DND-41 (cell line): ENCODE measurements at regions not wholly inside any gene's neighbourhood (a gene's known extent, or its start where the extent isn't known, plus 50 kb on each side); places are given as distances from the start of the nearest gene placed in this dataset.

Experiments used
- ATAC-seq: fragments of 200-7000 bp; cut with Tn5 transposase; 3 replicates; pipeline ENCODE4 v1.9.1; 2021; ENCODE audit warnings: low read depth; ENCODE audit not compliant: insufficient read depth
- DNase-seq: peaks from one replicate; pipeline ENCODE4 v3.0.0-alpha.2; 2020
- H2AFZ ChIP-seq: 2 replicates; pipeline ENCODE4 v1.6.0; 2012; ENCODE audit warnings: low read depth, low read length
- H3K27ac ChIP-seq: 2 replicates; pipeline ENCODE4 v1.5.1; 2012; ENCODE audit warnings: low read length, inconsistent platforms
- H3K27me3 ChIP-seq: fragments of 200-600 bp; sonication (generic); 2 replicates; pipeline ENCODE4 v1.6.0; 2012; ENCODE audit warnings: low read length, mild to moderate bottlenecking, inconsistent platforms; ENCODE audit not compliant: insufficient read depth, poor library complexity
- H3K36me3 ChIP-seq: 2 replicates; pipeline ENCODE4 v1.5.1; 2012; ENCODE audit warnings: low read length, inconsistent platforms; ENCODE audit not compliant: insufficient read depth
- H3K4me1 ChIP-seq: 2 replicates; pipeline ENCODE4 v1.5.1; 2012; ENCODE audit warnings: mild to moderate bottlenecking, low read length; ENCODE audit not compliant: insufficient read depth
- H3K4me2 ChIP-seq: 2 replicates; pipeline ENCODE4 v1.6.0; 2012; ENCODE audit warnings: mild to moderate bottlenecking, moderate library complexity, low read length, inconsistent platforms; ENCODE audit not compliant: insufficient read depth
- H3K4me3 ChIP-seq, 2 experiments: fragments of 200-600 bp in 1 of 2; shearing (Covaris generic) in 1 of 2; 2 replicates each; pipeline ENCODE4 v1.5.1; 2012 to 2016; ENCODE audit warnings: inconsistent platforms in 2 of 2, low read length in 2 of 2, mild to moderate bottlenecking in 2 of 2, low read depth in 1 of 2, moderate library complexity in 1 of 2
- H3K79me2 ChIP-seq: 2 replicates; pipeline ENCODE4 v1.6.0; 2012; ENCODE audit warnings: low read length, inconsistent platforms; ENCODE audit not compliant: insufficient read depth
- H3K9ac ChIP-seq: 2 replicates; pipeline ENCODE4 v1.6.0; 2012; ENCODE audit warnings: low read depth, mild to moderate bottlenecking, inconsistent platforms, low read length, moderate library complexity
- H3K9me3 ChIP-seq: 2 replicates; pipeline ENCODE4 v1.5.1; 2012; ENCODE audit warnings: low read length, moderate library complexity, mild to moderate bottlenecking, inconsistent platforms; ENCODE audit not compliant: insufficient read depth, severe bottlenecking
- H4K20me1 ChIP-seq: 2 replicates; pipeline ENCODE4 v1.6.0; 2012; ENCODE audit warnings: low read length; ENCODE audit not compliant: insufficient read depth
- CTCF ChIP-seq: IDR thresholded peaks from 2 replicates; pipeline ENCODE4 v1.5.1; 2012; ENCODE audit warnings: borderline replicate concordance, low read length, moderate library complexity, mild to moderate bottlenecking; ENCODE audit not compliant: poor library complexity, severe bottlenecking; ENCODE audit errors: extremely low read depth
- EZH2 ChIP-seq: IDR thresholded peaks from 3 replicates; pipeline ENCODE4 v1.6.1; 2012; ENCODE audit warnings: borderline replicate concordance, low read depth, mild to moderate bottlenecking, moderate library complexity, low read length, inconsistent platforms; ENCODE audit not compliant: severe bottlenecking

DNA sequence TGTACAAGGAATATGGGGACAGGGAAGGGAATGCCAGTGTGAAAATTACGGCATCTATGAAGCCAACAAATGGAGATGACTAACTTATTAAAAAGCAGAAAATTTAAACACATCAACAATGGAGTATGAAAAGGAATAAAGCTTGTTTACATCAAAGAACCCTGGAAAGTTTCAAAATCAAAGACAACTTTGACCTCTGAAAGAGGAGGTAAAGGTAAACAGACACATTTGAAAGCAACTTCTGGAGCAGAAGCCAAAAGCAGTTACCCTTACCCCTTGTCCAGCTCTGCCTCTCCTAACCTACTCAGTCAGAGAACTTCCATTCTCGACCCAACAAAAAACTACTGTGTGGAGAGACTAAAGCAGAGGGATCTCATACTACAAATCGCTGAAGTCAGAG is 184.3 kb downstream of the DUSP6 start:
- Histone ChIP-seq H4K20me1 (no peaks in the 10 kb centered on the region), H3K4me1 (peaks cover 27% of the 10 kb centered on the region), H3K27me3 (no peaks in the 10 kb centered on the region), H3K79me2 (no peaks in the 10 kb centered on the region), H3K4me3 (no peak overlapping the region), H3K9ac (no peak overlapping the region), H3K9me3 (no peaks in the 10 kb centered on the region), H3K27ac (no peak overlapping the region), H2AFZ (no peak overlapping the region), H3K4me2 (no peak overlapping the region), H3K36me3 (no peaks in the 10 kb centered on the region)
- no peak for DNase-seq
- TF ChIP-seq EZH2 (no peak), CTCF (no peak)
- ATAC-seq, result no peak

- no peaks in the 10 kb centered on the region for H3K9me3 ChIP-seq
- H3K27ac ChIP-seq, result peak overlapping the region; percentile 42
- peaks cover 42% of the 10 kb centered on the region for H3K4me1 ChIP-seq
- no peaks in the 10 kb centered on the region for H3K27me3 ChIP-seq
- no peak for ATAC-seq
- H2AFZ ChIP-seq, result peak overlapping the region; percentile 64; the same call in 1 of the 2 replicates
- no peaks in the 10 kb centered on the region for H4K20me1 ChIP-seq
- H3K4me2 ChIP-seq, result no peak overlapping the region
- H3K4me3 ChIP-seq, result no peak overlapping the region
- H3K79me2 ChIP-seq, result no peaks in the 10 kb centered on the region
- DNase-seq, result no peak
- no peaks in the 10 kb centered on the region for H3K36me3 ChIP-seq
- H3K9ac ChIP-seq, result no peak overlapping the region
- TF ChIP-seq EZH2 (no peak), CTCF (no peak)
These were observed 185.8 kb downstream of the DUSP6 start for GRCh38 chr12:89166525-89166934.

DNA sequence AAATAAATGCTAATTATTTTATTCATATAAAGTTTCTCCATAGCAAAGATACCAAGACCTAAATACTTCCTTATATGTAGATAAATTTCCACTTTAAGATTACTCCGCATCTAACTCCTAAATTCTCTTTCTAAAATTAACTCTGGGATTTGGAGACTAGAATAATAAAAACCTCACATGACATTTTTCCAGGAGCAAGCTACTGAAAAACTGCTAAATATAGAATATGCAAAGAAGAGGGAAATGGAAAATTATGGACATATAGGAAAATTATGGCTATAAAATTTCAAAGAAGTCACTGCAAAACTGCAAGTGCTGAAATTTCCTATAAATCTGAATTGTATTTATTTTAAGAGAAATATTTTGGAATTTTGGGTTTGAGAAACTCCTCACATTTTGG is 186.2 kb downstream of the DUSP6 start:
- Histone ChIP-seq H3K4me3 (no peak overlapping the region), H3K9me3 (no peaks in the 10 kb centered on the region), H3K79me2 (no peaks in the 10 kb centered on the region), H4K20me1 (no peaks in the 10 kb centered on the region), H3K36me3 (no peaks in the 10 kb centered on the region), H3K4me2 (no peak overlapping the region), H3K9ac (no peak overlapping the region), H2AFZ (peak overlapping the region; percentile 64; the same call in 1 of the 2 replicates), H3K27me3 (no peaks in the 10 kb centered on the region), H3K4me1 (peaks cover 43% of the 10 kb centered on the region), H3K27ac (no peak overlapping the region)
- DNase-seq, result no peak
- TF ChIP-seq EZH2, result no peak
- no peak for ATAC-seq

DNA sequence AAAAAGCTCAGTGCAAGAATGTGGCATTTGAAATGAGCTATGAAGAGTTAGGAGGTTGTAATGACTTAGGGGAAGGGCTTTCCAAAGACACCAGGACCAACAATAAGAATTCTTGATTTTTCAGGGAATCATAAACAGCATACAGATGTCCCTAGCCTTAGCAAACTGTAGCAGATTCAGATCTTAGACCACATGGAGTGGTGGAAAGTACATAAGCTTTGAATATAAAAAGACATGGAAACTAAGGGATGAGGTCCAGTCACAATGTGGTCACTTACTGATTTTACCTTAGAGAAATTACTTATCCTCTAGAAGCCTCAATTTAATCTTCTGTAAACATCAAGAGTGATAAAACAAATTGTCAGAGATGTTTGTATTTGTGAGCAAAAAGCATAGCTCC is 186.6 kb downstream of the DUSP6 start:
- no peaks in the 10 kb centered on the region for H3K9me3 ChIP-seq
- H3K9ac ChIP-seq, result no peak overlapping the region
- ATAC-seq (no peak), DNase-seq (no peak)
- H3K79me2 ChIP-seq, result no peaks in the 10 kb centered on the region
- H3K27me3 ChIP-seq, result no peaks in the 10 kb centered on the region
- no peaks in the 10 kb centered on the region for H3K36me3 ChIP-seq
- H2AFZ ChIP-seq, result no peak overlapping the region
- no peak overlapping the region for H3K27ac ChIP-seq
- H3K4me1 ChIP-seq, result peaks cover 43% of the 10 kb centered on the region
- H3K4me3 ChIP-seq, result no peak overlapping the region
- H3K4me2 ChIP-seq, result no peak overlapping the region
- no peaks in the 10 kb centered on the region for H4K20me1 ChIP-seq
- TF ChIP-seq EZH2 (no peak), CTCF (no peak)
